Naive thymus-derived CD4-positive, alpha-beta T cell (primary cell): ENCODE measurements at regions not wholly inside any gene's neighbourhood (a gene's known extent, or its start where the extent isn't known, plus 50 kb on each side); places are given as distances from the start of the nearest gene placed in this dataset.
"Not testable (repeated sequence)": the region's sequence is repeated elsewhere in the genome, so short reads cannot be mapped to it uniquely, and the experiment has no call there.

ENCODE experiments used
- ATAC-seq: fragments of 150-1000 bp; cut with Tn5 transposase; 2 replicates; pipeline ENCODE4 v1.10.0; 2021; ENCODE audit warnings: mild to moderate bottlenecking, moderate library complexity
- CTCF ChIA-PET: fragments of 350-600 bp; sonication (Branson Sonifier 250); formaldehyde crosslinking; loops from one replicate; lab custom pipeline; 2021; ENCODE audit warnings: antibody characterized with exemption; lab: Charles Lee
- POLR2A ChIA-PET: fragments of 350-600 bp; sonication (Branson Sonifier 250); formaldehyde crosslinking; loops from one replicate; lab custom pipeline; 2021; ENCODE audit warnings: antibody characterized with exemption, inconsistent platforms; lab: Charles Lee
- DNase-seq, 9 donors: peaks; one replicate each; pipeline versions ENCODE4 v3.0.0 to v3.0.0-alpha.2; 2020 to 2022; ENCODE audit warnings: mixed read lengths in 1 of 9
- H3K27ac ChIP-seq: one replicate; pipeline ENCODE4 v1.7.0; 2013; ENCODE audit warnings: mild to moderate bottlenecking, low read depth, low read length, moderate library complexity
- H3K27me3 ChIP-seq, 2 donors: one replicate each; pipeline ENCODE4 v1.7.0; 2013; ENCODE audit warnings: low read length in 2 of 2, mild to moderate bottlenecking in 2 of 2, moderate library complexity in 2 of 2; ENCODE audit not compliant: control insufficient read depth in 2 of 2, insufficient read depth in 2 of 2
- H3K36me3 ChIP-seq, 3 experiments: 1 replicate in 2 of 3; 2 replicates in 1 of 3; pipeline ENCODE4 v1.7.0; 2013; ENCODE audit warnings: low read length in 3 of 3, mild to moderate bottlenecking in 3 of 3, moderate library complexity in 1 of 3; ENCODE audit not compliant: insufficient read depth in 3 of 3, control insufficient read depth in 2 of 3
- H3K4me1 ChIP-seq, 2 donors: one replicate each; pipeline ENCODE4 v1.7.0; 2013; ENCODE audit warnings: low read length in 2 of 2, mild to moderate bottlenecking in 2 of 2, moderate library complexity in 1 of 2; ENCODE audit not compliant: control insufficient read depth in 2 of 2, insufficient read depth in 2 of 2
- H3K4me3 ChIP-seq: 2 replicates; pipeline ENCODE4 v1.7.0; 2013; ENCODE audit warnings: mild to moderate bottlenecking, low read length
- H3K9me3 ChIP-seq, 3 experiments: 1 replicate in 2 of 3; 2 replicates in 1 of 3; pipeline ENCODE4 v1.7.0; 2013; ENCODE audit warnings: low read length in 3 of 3; ENCODE audit not compliant: control insufficient read depth in 2 of 3
- H3K27ac Mint-ChIP-seq, 9 donors: one replicate each; pipeline ENCODE4 v1.8.0; 2020 to 2022; ENCODE audit warnings: mixed read lengths in 9 of 9, mild to moderate bottlenecking in 8 of 9, moderate library complexity in 5 of 9, inconsistent platforms in 2 of 9
- H3K27me3 Mint-ChIP-seq, 5 donors: one replicate each; pipeline ENCODE4 v1.8.0; 2021 to 2022; ENCODE audit warnings: mixed read lengths in 5 of 5, mild to moderate bottlenecking in 1 of 5
- H3K36me3 Mint-ChIP-seq, 5 donors: one replicate each; pipeline ENCODE4 v1.8.0; 2020 to 2022; ENCODE audit warnings: mixed read lengths in 5 of 5, mild to moderate bottlenecking in 3 of 5, inconsistent platforms in 1 of 5
- H3K4me1 Mint-ChIP-seq, 7 donors: one replicate each; pipeline ENCODE4 v1.8.0; 2020 to 2022; ENCODE audit warnings: mixed read lengths in 7 of 7, mild to moderate bottlenecking in 3 of 7, inconsistent platforms in 1 of 7
- H3K4me3 Mint-ChIP-seq, 10 donors: one replicate each; pipeline ENCODE4 v1.8.0; 2020 to 2022; ENCODE audit warnings: mild to moderate bottlenecking in 10 of 10, mixed read lengths in 10 of 10, moderate library complexity in 6 of 10, inconsistent platforms in 2 of 10
- H3K9me3 Mint-ChIP-seq, 11 donors: one replicate each; pipeline ENCODE4 v1.8.0; 2020 to 2022; ENCODE audit warnings: mixed read lengths in 11 of 11, mild to moderate bottlenecking in 4 of 11, inconsistent platforms in 1 of 11, moderate library complexity in 1 of 11
- intact Hi-C, 2 donors: fragments of 100-400 bp; cut with micrococcal nuclease; formaldehyde crosslinking; loops; one replicate each; pipeline ENCODE4 v1.15.1; 2023

DNA sequence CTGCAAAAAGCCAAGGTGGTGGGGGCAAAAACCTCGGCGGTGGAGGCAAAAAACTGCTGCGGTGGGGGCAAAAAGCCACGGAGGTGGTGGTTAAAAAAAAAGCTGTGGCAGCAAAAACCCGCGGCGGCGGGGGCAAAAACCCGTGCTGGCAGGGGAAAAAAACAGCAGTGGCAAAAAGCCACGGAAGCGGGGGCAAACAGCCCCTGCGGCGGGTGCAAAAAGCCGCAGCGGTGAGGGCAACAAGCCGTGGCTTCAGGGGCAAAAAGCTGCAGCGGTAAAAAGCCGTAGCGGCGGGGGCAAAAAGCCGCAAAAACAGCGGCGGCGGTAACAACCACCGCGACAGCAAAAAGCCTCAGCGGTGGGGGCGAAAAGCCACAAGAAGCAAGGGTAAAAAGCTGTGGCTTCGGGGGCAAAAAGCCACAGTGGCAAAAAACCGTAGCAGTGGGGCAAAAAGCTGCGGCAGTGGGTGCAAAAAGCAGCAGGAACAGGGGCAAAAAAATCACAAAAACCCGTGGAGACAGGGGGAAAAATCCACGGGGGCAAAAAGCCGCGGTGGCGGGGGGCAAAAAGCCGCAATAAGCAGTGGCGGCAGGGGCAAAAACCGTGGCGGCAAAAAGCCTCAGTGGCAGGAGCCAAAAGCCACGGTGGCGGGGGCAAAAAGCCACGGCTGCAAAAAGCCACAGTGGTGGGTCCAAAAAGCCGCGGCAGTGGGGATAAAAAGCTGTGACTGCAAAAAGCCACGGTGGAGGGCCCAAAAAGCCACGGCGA is 193.7 kb downstream of the SHCBP1 start:
- Histone ChIP-seq H3K27ac (no peak overlapping the region), H3K4me1 (no peaks in the 10 kb centered on the region), H3K27me3 (no peaks in the 10 kb centered on the region), H3K36me3 (no peaks in the 10 kb centered on the region), H3K9me3 (peaks cover 0 to 15% (median 0%) of the 10 kb centered on the region in 3 experiments), H3K4me3 (no peak overlapping the region)
- H3K4me1 Mint-ChIP-seq = peaks cover 0 to 2% (median 0%) of the 10 kb centered on the region in 7 donors
- no peak overlapping the region for H3K4me3 Mint-ChIP-seq
- H3K27ac Mint-ChIP-seq = peak overlapping the region in 1 of 9 donors; percentile 29
- H3K27me3 Mint-ChIP-seq = peaks cover 6 to 28% (median 25%) of the 10 kb centered on the region in 5 donors
- ChIA-PET CTCF (no interaction called here), POLR2A (no interaction called here)
- ATAC-seq (no peak), DNase-seq (no peak)
- intact Hi-C loops = no loop called here
- H3K36me3 Mint-ChIP-seq = peaks cover 0 to 4% (median 0%) of the 10 kb centered on the region in 5 donors
- H3K9me3 Mint-ChIP-seq = peaks cover 0 to 52% (median 16%) of the 10 kb centered on the region in 11 donors

- Histone ChIP-seq H3K27me3 (no peaks in the 10 kb centered on the region), H3K4me3 (no peak overlapping the region), H3K27ac (no peak overlapping the region), H3K36me3 (no peaks in the 10 kb centered on the region), H3K9me3 (peaks cover 0 to 15% (median 0%) of the 10 kb centered on the region in 3 experiments), H3K4me1 (no peaks in the 10 kb centered on the region)
- Mint-ChIP-seq H3K4me3 (no peak overlapping the region), H3K36me3 (peaks cover 0 to 14% (median 0%) of the 10 kb centered on the region in 5 donors), H3K4me1 (peaks cover 0 to 2% (median 0%) of the 10 kb centered on the region in 7 donors), H3K27me3 (peaks cover 6 to 28% (median 25%) of the 10 kb centered on the region in 5 donors), H3K27ac (peak overlapping the region in 1 of 9 donors; percentile 38), H3K9me3 (peaks cover 10 to 50% (median 23%) of the 10 kb centered on the region in 11 donors)
- intact Hi-C loops = no loop called here
- POLR2A ChIA-PET = no interaction called here
- CTCF ChIA-PET = no interaction called here
- ATAC-seq (no peak), DNase-seq (no peak)
Measured at GRCh38 chr16:46426336-46426735, 194.8 kb downstream of the SHCBP1 start.

DNA sequence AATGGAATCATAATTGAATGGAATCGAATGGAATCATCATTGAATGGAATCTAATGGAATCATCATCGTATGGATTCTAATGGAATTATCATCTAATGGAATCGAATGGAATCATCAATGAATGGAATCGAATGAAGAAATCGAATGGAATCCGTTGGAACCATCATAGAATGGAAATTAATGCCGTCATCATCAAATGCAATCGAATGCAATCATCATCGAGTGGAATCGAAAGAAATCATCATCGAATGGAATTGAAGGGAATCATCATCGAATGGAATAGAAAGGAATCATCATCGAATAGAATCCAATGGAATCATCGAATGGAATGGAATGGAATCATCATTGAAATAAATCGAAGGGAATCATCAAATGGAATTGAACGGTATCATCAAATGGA is 217.2 kb downstream of the SHCBP1 start:
- Mint-ChIP-seq H3K27ac (no peak overlapping the region), H3K4me3 (no peak overlapping the region), H3K36me3 (peaks cover 0 to 26% (median 6%) of the 10 kb centered on the region in 5 donors), H3K4me1 (no peaks in the 10 kb centered on the region), H3K9me3 (peaks cover 17 to 30% (median 27%) of the 10 kb centered on the region in 11 donors), H3K27me3 (no peaks in the 10 kb centered on the region)
- CTCF ChIA-PET = no interaction called here
- H3K27me3 ChIP-seq = no peaks in the 10 kb centered on the region
- intact Hi-C loops = no loop called here
- POLR2A ChIA-PET = no interaction called here
- no peak for DNase-seq
- no peak overlapping the region for H3K27ac ChIP-seq
- H3K36me3 ChIP-seq = no peaks in the 10 kb centered on the region
- ATAC-seq = no peak
- H3K9me3 ChIP-seq = peaks cover 0 to 3% (median 0%) of the 10 kb centered on the region in 3 experiments
- no peaks in the 10 kb centered on the region for H3K4me1 ChIP-seq
- H3K4me3 ChIP-seq = no peak overlapping the region

- intact Hi-C loops, H3K27ac Mint-ChIP-seq, H3K4me1 Mint-ChIP-seq, H3K27ac ChIP-seq, POLR2A ChIA-PET, H3K4me3 Mint-ChIP-seq, H3K27me3 Mint-ChIP-seq, ATAC-seq, H3K4me3 ChIP-seq, CTCF ChIA-PET, H3K36me3 Mint-ChIP-seq, H3K9me3 ChIP-seq, H3K27me3 ChIP-seq, H3K4me1 ChIP-seq, H3K36me3 ChIP-seq: not testable (repeated sequence)
- peak in 5 of 9 donors; percentile 29 to 56 (median 44) for DNase-seq
- peaks cover 0 to 13% (median 8%) of the 10 kb centered on the region in 11 donors for H3K9me3 Mint-ChIP-seq
Measured at GRCh38 chr16:46398559-46398958, 222.6 kb downstream of the SHCBP1 start.

GRCh38 chr16:46396883-46397270 is 224.3 kb downstream of the SHCBP1 start:
- peaks cover 3 to 18% (median 15%) of the 10 kb centered on the region in 11 donors for H3K9me3 Mint-ChIP-seq
- CTCF ChIA-PET, H3K4me1 Mint-ChIP-seq, ATAC-seq, POLR2A ChIA-PET, intact Hi-C loops, H3K36me3 ChIP-seq, H3K27ac ChIP-seq, H3K9me3 ChIP-seq, H3K27me3 Mint-ChIP-seq, H3K36me3 Mint-ChIP-seq, H3K27ac Mint-ChIP-seq, H3K4me3 Mint-ChIP-seq, H3K4me3 ChIP-seq, H3K27me3 ChIP-seq, H3K4me1 ChIP-seq: not testable (repeated sequence)
- DNase-seq = peak in 2 of 9 donors; percentile 3 to 22

DNA sequence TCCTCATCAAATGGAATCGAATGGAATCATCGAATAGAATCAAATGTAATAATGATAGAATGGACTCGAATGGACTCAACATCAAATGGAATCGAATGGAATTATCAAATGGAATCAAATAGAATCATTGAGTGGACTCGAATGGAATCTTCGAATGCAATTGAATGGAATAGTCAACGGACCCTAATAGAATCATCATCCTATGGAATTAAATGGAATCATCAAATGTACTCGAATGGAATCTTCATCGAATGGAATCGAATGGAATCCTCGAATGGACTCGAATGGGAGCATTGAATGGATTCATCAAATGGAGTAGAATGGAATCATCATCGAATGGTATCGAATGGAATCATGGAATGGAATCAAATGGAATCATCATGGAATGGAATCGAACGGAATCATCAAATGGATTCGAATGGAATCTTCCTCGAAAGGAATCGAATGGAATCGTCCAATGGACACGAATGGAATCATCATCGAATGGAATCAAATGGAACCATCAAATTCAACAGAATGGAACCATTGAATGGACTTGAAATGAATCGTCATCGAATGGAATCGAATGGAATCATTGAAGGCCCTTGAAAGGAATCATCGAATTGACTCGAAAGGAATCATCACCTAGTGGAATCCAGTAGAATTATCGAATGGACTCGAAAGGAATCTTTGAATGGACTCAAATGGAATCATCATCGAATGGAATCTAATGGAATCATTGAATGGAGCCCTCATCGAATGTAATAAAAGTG is 224.9 kb downstream of the SHCBP1 start:
- H3K27me3 ChIP-seq, POLR2A ChIA-PET, ATAC-seq, H3K4me1 Mint-ChIP-seq, CTCF ChIA-PET, H3K4me1 ChIP-seq, H3K27me3 Mint-ChIP-seq, H3K27ac Mint-ChIP-seq, H3K36me3 Mint-ChIP-seq, H3K4me3 ChIP-seq, H3K27ac ChIP-seq, H3K9me3 ChIP-seq, H3K4me3 Mint-ChIP-seq, intact Hi-C loops, H3K36me3 ChIP-seq: not testable (repeated sequence)
- peaks cover 3 to 22% (median 16%) of the 10 kb centered on the region in 11 donors for H3K9me3 Mint-ChIP-seq
- DNase-seq = peak in 3 of 9 donors; percentile 5 to 17 (median 7)
